BE2C (cell line): ENCODE measurements at regions not wholly inside any gene's neighbourhood (a gene's known extent, or its start where the extent isn't known, plus 50 kb on each side); places are given as distances from the start of the nearest gene placed in this dataset.

Experiments used
- DNase-seq: peaks from one replicate; pipeline ENCODE4 v3.0.0-alpha.2; 2020
- H3K27me3 ChIP-seq: fragments of 250-450 bp; sonication (Bioruptor Pico); 2 replicates; pipeline ENCODE4 v1.5.1; 2020; ENCODE audit warnings: mild to moderate bottlenecking
- H3K36me3 ChIP-seq: fragments of 250-450 bp; sonication (Bioruptor Pico); 2 replicates; pipeline ENCODE4 v1.5.1; 2020; ENCODE audit warnings: mild to moderate bottlenecking
- H3K4me1 ChIP-seq: fragments of 250-450 bp; sonication (Bioruptor Pico); 2 replicates; pipeline ENCODE4 v1.5.1; 2020
- H3K4me3 ChIP-seq: 2 replicates; pipeline ENCODE4 v1.5.1; 2011; ENCODE audit warnings: low read depth, low read length
- H3K9me3 ChIP-seq: fragments of 250-450 bp; sonication (Bioruptor Pico); 2 replicates; pipeline ENCODE4 v1.5.1; 2020
- CTCF ChIP-seq: IDR thresholded peaks from 2 replicates; pipeline ENCODE4 v1.5.1; 2012; ENCODE audit warnings: mild to moderate bottlenecking, low read depth, low read length

- no peak overlapping the region for H3K4me3 ChIP-seq
- DNase-seq, result no peak
- no peaks in the 10 kb centered on the region for H3K27me3 ChIP-seq
- TF ChIP-seq CTCF, result no peak
- no peaks in the 10 kb centered on the region for H3K9me3 ChIP-seq
- no peaks in the 10 kb centered on the region for H3K36me3 ChIP-seq
- peaks cover 21% of the 10 kb centered on the region for H3K4me1 ChIP-seq
Measured at GRCh38 chr1:96967311-96967710, 245.7 kb downstream of the PTBP2 start.

GRCh38 chr1:96968541-96968940, 247.0 kb downstream of the PTBP2 start:
- DNase-seq, result peak; percentile 54
- H3K9me3 ChIP-seq, result no peaks in the 10 kb centered on the region

GRCh38 chr1:96968983-96969382, 247.4 kb downstream of the PTBP2 start:
- no peak for TF ChIP-seq CTCF
- Histone ChIP-seq H3K9me3 (no peaks in the 10 kb centered on the region), H3K4me3 (peak overlapping the region; percentile 51), H3K27me3 (no peaks in the 10 kb centered on the region), H3K4me1 (peaks cover 29% of the 10 kb centered on the region), H3K36me3 (no peaks in the 10 kb centered on the region)
- no peak for DNase-seq

More at GRCh38 chr1:96968541-96968940, 247.0 kb downstream of the PTBP2 start:
- H3K36me3 ChIP-seq, result no peaks in the 10 kb centered on the region
- H3K4me3 ChIP-seq, result peak overlapping the region; percentile 51
- peaks cover 25% of the 10 kb centered on the region for H3K4me1 ChIP-seq
- no peak for TF ChIP-seq CTCF
- no peaks in the 10 kb centered on the region for H3K27me3 ChIP-seq

GRCh38 chr1:96969656-96970163, 248.1 kb downstream of the PTBP2 start:
- peak overlapping the region; percentile 51 for H3K4me3 ChIP-seq
- H3K36me3 ChIP-seq, result no peaks in the 10 kb centered on the region
- DNase-seq, result peak; percentile 48
- no peaks in the 10 kb centered on the region for H3K9me3 ChIP-seq
- peaks cover 31% of the 10 kb centered on the region for H3K4me1 ChIP-seq
- H3K27me3 ChIP-seq, result no peaks in the 10 kb centered on the region
- TF ChIP-seq CTCF, result no peak

- Histone ChIP-seq H3K36me3 (no peaks in the 10 kb centered on the region), H3K4me1 (peaks cover 31% of the 10 kb centered on the region), H3K9me3 (no peaks in the 10 kb centered on the region), H3K27me3 (no peaks in the 10 kb centered on the region), H3K4me3 (no peak overlapping the region)
- TF ChIP-seq CTCF, result no peak
- no peak for DNase-seq
Measured at GRCh38 chr1:96971439-96971838, 249.9 kb downstream of the PTBP2 start.

- no peak for DNase-seq
- H3K27me3 ChIP-seq, result no peaks in the 10 kb centered on the region
- H3K4me3 ChIP-seq, result no peak overlapping the region
- no peak for TF ChIP-seq CTCF
- H3K4me1 ChIP-seq, result peaks cover 31% of the 10 kb centered on the region
- H3K9me3 ChIP-seq, result no peaks in the 10 kb centered on the region
- H3K36me3 ChIP-seq, result no peaks in the 10 kb centered on the region
Measured at GRCh38 chr1:96971849-96972602, 250.4 kb downstream of the PTBP2 start.
